GM12874 (cell line): ENCODE measurements at regions not wholly inside any gene's neighbourhood (a gene's known extent, or its start where the extent isn't known, plus 50 kb on each side); places are given as distances from the start of the nearest gene placed in this dataset.

Experiments
- CTCF ChIP-seq: IDR thresholded peaks from 2 replicates; pipeline ENCODE4 v1.5.1; 2011; ENCODE audit warnings: low read depth, mild to moderate bottlenecking, control low read depth, low read length, moderate library complexity; ENCODE audit not compliant: insufficient read depth

- no peak for TF ChIP-seq CTCF
Measured at GRCh38 chr3:59698091-59698490, 648.3 kb upstream of the CFAP20DC start.

GRCh38 chr3:59696783-59697182 lies 647.0 kb upstream of the CFAP20DC start:
- no peak for TF ChIP-seq CTCF

- no peak for TF ChIP-seq CTCF
Measured at GRCh38 chr3:59695860-59696259, 646.0 kb upstream of the CFAP20DC start.

GRCh38 chr3:59692117-59692516 lies 642.3 kb upstream of the CFAP20DC start:
- no peak for TF ChIP-seq CTCF

GRCh38 chr3:59690886-59691285 lies 641.1 kb upstream of the CFAP20DC start:
- no peak for TF ChIP-seq CTCF

GRCh38 chr3:59688636-59689035 lies 638.8 kb upstream of the CFAP20DC start:
- TF ChIP-seq CTCF: no peak

GRCh38 chr3:59685432-59685831 lies 635.6 kb upstream of the CFAP20DC start:
- no peak for TF ChIP-seq CTCF

- no peak for TF ChIP-seq CTCF
Measured at GRCh38 chr3:59684766-59685165, 634.9 kb upstream of the CFAP20DC start.
